NCI-H82 (cell line): ENCODE measurements at regions not wholly inside any gene's neighbourhood (a gene's known extent, or its start where the extent isn't known, plus 50 kb on each side); places are given as distances from the start of the nearest gene placed in this dataset.
"Not testable (repeated sequence)": the region's sequence is repeated elsewhere in the genome, so short reads cannot be mapped to it uniquely, and the experiment has no call there.

Source experiments
- DNase-seq: peaks from one replicate; lab custom pipeline; 2025; lab: John Stamatoyannopoulos, UW

GRCh38 chr2:54065411-54065810 lies 50.0 kb upstream of the ACYP2 start:
- DNase-seq, result peak; percentile 49

DNA sequence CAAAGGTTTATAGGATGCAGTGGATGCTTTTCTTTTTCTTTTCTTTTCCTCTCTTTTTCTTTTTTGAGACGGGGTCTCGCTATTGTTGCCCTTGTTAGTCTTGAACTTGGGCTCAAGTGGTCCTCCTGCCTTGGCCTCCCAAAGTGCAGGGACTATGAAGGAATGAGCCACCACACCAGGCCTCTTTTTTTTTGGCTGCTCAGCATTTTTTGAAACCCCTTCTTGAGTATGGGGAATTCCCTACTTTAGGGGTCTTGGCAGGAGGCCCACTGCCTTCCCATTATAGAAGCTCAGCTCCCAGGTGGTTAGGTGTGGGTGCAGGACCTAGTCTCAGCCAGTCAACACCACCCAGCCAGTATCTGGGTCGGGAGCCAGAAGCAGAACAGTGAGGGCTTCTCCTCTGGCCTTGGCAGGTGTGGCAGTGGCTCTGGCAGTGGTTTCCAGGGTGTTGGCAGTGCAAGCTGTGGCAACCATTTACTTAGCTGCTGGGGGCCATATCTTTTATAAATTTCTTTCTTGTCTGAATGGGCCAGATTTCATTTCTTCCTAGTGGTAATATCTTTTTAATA lies 51.4 kb upstream of the ACYP2 start:
- no peak for DNase-seq

- no peak for DNase-seq
Measured at GRCh38 chr2:54062401-54062800, 53.0 kb upstream of the ACYP2 start.

DNA sequence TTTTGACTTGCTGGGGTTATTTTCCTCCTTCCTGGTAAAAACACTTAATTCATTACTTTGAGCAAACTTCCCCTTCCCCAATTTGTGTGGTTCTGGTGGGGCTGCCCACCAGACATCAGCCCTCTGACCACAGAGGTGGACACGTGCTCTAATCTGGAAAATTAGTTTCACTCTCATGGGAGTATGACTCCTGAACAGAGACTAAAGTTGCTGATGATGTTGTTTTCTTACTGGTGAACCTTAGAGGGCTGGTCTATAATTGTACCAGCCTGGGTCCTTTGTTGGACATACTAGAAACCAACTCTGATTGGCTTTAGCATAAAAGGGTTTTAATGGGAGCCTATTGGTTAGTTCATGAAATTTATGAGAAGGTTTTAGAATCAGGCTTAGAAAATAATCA lies 54.1 kb upstream of the ACYP2 start:
- no peak for DNase-seq

- DNase-seq, result no peak
Measured at GRCh38 chr2:54059986-54060385, 55.4 kb upstream of the ACYP2 start.

DNA sequence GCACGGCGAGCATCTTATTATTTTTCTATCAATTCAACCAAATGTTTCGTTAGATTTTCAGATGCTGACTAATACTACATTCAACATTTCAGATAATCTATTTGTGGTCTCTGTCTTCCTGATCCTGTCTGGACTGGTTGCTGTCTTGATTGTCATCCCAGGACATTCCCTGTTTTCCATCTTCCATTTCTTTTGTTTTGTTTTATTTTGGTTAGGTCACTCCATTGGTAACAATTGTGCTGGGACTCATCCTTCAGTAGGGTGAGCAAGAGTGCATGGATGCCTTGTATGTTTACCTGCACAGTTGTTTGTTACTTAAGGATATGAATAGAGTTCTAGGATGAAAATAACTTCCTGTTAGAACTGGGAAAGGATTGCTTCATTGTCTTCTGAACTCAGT lies 55.9 kb upstream of the ACYP2 start:
- DNase-seq, result no peak

DNA sequence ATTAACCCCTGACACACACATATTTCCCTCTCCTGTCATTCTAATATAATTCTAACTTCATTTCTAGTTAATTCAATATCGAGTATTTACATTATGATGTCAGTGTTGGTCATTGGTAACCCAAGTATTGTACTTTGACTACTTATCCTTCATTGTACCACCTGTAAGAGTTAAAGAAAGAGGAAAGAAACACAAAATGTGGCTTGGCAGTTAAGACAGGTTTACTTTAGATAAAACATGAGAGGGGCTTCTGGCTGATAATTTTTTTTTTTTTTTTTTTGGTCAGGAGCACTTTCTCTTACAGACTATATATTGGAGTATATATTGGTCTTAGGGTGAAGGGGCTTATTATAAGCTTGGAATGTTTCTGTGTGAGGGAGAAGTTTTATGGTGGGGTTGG lies 57.0 kb upstream of the ACYP2 start:
- no peak for DNase-seq

- DNase-seq, result no peak
Measured at GRCh38 chr2:54054774-54055173, 60.6 kb upstream of the ACYP2 start.

- no peak for DNase-seq
Measured at GRCh38 chr2:54054271-54054670, 61.1 kb upstream of the ACYP2 start.

DNA sequence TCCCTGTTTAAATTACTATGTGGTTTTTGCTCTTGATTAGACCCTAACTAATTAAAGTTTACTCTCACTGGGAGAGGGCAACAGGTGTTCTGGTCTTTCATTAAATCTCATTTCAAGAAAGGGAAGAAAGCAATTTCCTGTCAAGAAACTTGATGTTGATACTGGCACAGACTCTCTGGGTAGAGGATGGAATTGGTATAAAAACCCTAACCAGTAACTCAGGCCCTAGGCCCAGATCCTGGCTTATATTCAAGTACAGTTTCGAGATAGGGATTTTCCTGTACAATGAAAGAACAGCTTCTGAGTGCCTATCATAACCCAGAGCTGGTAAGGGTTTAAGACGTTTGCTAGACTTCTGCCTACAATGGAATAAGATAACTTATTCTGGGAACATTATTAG lies 61.6 kb upstream of the ACYP2 start:
- no peak for DNase-seq

DNA sequence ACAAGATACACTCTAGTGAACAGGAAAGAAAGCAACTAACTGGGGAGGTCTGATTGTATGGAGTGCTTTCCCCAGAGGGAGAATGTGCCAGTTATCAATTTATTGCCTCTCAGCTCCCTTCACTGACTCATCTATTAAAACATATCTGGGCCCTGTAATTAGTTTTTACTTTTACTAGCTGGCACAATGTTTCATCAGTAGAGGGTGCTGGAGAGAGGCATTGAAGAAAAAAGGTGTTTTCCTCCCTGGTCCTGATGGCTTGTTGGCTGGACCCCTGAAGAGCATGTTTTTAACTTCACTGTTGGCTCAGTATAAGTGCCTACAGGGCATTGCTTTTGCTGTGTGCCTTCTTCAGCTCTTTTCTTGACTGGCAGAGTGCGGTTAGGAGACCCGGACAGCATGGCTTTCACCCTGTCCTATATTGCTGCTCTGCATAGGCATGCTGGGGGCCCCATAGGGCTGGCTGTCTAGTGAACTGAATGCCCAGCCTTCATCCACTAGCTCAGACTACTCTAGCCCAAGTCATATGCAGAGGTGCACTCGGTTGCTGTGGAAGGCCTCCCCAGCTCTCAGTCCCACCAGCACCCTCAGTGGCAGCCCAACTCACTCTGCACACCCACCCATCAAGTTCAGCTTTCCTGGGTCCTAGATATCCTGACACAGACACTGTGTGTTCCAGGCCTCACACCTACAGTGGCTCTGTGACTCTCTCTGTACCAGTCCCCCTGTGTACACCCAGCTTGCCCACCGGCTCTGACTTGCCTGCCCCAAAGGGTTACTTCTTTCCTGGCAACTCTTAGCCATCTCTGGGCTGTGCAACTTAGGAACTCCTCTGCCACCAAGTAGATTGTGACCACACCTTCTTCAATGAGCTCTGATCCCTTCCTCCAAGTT lies 62.3 kb upstream of the ACYP2 start:
- DNase-seq, result peak; percentile 5

DNA sequence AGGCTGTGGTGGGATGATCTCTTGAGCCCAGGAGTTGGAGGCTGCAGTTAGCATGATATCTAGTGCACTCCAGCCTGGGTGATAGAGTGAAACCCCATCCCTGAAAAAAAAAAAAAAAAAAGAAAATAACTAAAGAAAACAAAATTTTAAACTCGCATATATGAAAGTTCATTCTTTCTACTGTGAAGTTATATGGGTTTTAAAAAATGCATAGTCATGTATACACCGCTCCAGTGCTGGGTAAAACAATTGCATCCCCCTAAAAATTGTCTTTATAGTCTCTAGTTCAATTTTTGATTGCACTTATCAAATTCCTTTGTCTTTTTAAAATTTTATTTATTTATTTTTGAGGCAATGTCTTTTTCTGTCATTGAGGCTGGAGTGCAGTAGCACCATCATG lies 65.0 kb upstream of the ACYP2 start:
- DNase-seq, result no peak

DNA sequence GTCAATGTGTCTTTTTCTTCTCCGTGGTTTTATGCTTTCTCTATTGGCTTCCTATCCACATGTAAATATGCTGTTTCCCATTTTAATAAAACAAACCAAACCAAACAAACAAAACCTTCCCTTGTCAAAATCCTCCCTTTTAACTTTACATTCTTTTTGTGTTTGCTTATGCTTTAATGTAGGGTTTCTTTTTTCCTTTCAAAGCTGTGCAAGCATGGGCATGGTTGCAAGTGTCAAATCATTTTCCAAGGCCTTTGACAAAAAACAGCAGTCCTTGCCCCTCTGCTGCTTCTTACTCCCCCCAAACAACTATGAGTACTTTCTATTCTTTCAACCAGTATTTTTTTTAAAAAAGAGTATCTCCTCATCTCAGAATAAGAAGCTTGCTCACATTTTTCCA lies 66.0 kb upstream of the ACYP2 start:
- DNase-seq, result no peak

- DNase-seq, result not testable (repeated sequence)
Measured at GRCh38 chr2:54048896-54049295, 66.5 kb upstream of the ACYP2 start.

DNA sequence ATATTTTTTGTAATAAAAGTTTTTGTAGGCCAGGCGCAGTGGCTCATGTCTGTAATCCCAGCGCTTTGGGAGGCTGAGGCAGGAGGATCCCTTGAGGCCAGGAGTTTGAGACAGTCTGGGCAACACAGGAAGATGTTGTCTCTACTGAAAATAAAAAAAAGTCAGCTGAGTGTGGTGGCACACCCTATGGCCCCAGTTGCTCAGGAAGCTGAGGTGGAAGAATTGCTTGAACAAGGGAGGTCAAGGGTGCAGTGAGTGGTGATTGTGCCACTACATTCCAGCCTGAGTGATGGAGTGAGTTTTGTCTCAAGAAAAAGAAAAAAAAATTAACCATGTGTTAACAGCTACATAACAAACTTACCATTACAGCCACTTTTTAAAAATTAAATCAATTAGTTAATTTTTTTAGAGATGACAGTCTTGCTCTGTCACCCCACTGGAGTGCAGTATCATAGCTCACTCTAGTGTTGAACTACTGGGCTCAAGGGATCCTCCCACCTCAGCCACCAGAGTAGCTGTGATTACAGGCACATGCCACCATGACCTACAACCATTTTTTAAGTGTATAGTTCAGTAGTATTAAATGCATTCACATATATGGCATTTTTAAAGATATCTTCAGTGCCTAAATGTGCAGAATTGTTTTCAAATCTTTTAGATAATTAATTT lies 67.2 kb upstream of the ACYP2 start:
- DNase-seq, result no peak

DNA sequence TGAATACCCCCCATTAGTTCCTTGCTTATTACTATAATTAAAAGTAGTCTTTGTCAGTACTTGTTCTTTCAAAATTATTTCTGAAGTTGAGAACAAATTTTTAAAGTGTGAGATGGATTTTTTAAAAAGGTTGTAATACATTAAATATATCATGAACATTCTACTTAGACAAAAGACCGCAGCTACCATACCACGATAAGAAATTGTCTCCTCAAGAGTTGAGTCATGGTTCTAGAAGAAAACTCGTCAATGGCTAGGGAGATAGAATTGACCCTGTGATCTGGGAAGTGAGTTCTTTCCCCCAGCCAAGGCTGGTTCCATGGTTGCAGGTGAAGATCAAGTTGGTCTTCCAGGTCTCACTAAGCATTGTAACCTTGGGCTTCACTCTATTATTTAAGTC lies 67.8 kb upstream of the ACYP2 start:
- no peak for DNase-seq

- no peak for DNase-seq
Measured at GRCh38 chr2:54047091-54047490, 68.3 kb upstream of the ACYP2 start.

DNA sequence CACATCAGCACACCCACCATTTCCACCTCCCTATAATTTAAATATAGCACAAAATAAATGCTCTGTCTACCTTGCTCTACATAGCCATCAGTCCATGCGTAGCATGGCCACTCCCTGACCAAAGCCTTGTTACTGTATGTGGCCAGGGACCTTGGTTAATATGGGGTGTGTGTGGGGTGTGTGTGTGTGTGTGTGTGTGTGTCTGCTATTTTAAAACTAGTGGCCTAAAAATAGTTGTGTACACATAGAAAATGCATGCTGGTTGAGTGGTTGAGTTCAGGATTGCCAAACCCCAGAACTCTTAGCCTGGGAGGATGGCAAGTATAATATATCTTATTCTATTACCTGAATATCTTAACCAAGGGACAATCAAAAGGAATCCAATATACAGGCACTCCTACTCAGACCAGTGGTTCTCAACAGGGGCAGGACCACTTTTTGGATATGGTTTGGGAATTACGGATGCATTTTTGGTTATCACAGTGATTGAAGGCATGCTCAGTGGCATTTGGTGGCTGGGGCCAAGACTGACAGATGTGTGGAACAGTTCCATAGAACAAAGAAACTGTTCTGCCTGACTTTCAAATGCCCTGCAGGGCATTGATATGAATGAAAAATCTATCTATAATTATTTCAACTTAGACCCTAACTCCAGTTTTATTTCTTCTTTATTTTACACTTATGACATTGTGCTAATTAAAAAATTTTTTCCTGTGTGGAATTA lies 72.3 kb upstream of the PSME4 start:
- DNase-seq, result no peak

GRCh38 chr2:54042341-54042740 lies 71.5 kb upstream of the PSME4 start:
- DNase-seq, result no peak

DNA sequence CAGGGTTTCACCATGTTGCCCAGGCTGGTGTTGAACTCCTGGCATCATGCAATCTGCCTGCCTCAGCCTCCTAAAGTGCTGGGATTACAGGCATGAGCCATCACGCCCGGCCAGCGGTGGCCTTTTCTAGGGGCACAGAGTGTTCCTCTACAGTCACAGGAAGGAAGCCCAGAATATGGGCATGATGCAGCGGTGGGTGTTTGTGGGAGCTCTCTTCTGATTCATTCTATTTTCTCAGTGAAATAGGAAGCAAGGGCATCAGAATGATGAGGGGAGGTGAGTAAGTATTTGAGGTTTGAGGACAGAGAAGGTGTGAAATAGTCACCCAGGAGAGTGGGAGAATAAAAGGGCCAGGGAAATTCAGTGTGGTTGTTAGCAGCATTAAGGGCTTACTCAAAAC lies 70.3 kb upstream of the PSME4 start:
- DNase-seq, result no peak

DNA sequence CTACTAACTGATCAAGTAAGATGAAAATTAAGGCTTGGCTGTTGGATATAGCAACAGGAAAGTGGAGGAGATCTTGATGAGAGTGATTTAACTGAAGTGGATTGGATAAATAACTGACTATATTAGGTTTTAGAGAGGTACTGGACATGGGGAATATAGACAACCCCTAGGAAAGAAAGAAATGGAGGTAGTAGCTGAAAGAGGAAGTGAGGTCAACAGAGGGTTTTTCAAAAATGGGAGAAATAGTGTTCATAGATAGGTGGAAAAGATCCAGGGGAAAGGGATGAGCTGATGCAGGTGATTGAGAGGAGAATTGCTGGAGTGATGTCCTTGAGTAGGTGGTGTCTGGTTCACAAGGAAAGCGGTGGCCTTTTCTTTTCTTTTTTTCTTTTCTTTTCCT lies 69.9 kb upstream of the PSME4 start:
- no peak for DNase-seq

DNA sequence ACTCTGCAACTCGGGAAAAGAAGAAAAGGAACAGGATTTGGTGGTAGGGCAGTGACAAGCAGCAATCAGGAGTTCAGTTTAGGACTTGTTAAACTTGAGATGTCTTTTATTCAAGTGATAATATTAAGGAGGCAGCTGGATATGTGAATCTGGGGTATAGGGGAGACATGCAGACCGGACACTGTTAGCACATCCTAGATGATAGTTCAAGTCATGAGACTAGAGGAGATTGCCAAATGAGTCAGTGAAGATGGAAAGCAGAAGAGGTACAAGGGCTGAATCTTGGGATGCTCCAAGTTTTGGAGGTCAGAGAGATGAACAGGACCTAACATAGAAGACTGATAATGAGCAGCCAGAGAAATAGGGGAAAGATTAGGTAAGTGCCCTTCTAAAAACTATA lies 69.5 kb upstream of the PSME4 start:
- DNase-seq, result no peak

DNA sequence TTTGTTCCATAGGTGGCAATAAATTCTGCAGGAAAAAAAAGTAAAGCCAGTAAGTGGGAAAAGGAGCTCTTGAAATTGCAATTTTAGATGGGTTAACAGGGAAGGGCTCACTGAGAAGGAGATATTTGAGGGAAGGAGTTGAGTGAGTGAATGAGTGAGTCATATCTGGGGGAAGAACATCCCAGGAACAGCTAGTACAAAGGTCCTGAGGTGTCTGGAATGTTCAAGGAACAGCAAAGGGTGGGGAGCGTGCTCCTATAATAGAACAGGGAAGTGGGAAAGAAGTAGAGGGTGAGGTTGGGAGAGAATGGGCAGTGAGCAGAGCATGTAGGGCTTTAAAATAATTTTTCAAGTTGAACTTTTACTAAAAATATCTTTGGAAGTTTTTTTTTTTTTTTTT lies 68.0 kb upstream of the PSME4 start:
- DNase-seq, result no peak
